Panc1 (cell line): ENCODE measurements at regions not wholly inside any gene's neighbourhood (a gene's known extent, or its start where the extent isn't known, plus 50 kb on each side); places are given as distances from the start of the nearest gene placed in this dataset.

Source experiments
- ATAC-seq: fragments of 200-7000 bp; cut with Tn5 transposase; 2 replicates; pipeline ENCODE4 v1.9.1; 2020; ENCODE audit warnings: mild to moderate bottlenecking, moderate library complexity
- BruUV-seq: library from RNA; stranded (reverse); fragments of 400-500 nt; replicated peaks from 2 replicates; lab custom pipeline; 2021; lab: Mats Ljungman, UMichigan
- CTCF ChIA-PET: fragments of 300-600 bp; sonication (Branson Sonifier 250); formaldehyde crosslinking; loops from one replicate; lab custom pipeline; 2022; ENCODE audit warnings: antibody characterized with exemption; lab: Charles Lee
- POLR2A ChIA-PET: fragments of 300-600 bp; sonication (Branson Sonifier 250); formaldehyde crosslinking; loops from one replicate; lab custom pipeline; 2022; ENCODE audit warnings: antibody characterized with exemption; lab: Charles Lee
- DNase-seq: peaks from one replicate; pipeline ENCODE4 v3.0.0-alpha.2; 2010; ENCODE audit warnings: low read depth, low spot score
- H3K27ac ChIP-seq: 2 replicates; pipeline ENCODE4 v1.5.1; 2011; ENCODE audit warnings: mild to moderate bottlenecking, low read length, inconsistent platforms
- H3K27me3 ChIP-seq: fragments of 200-500 bp; sonication (Bioruptor generic); 2 replicates; pipeline ENCODE4 v1.6.0; 2014; ENCODE audit warnings: low read length, inconsistent platforms; ENCODE audit not compliant: control insufficient read depth, insufficient read depth
- H3K36me3 ChIP-seq: fragments of 200-500 bp; sonication (Bioruptor generic); 2 replicates; pipeline ENCODE4 v1.5.1; 2014; ENCODE audit warnings: inconsistent platforms, mild to moderate bottlenecking, low read length, moderate library complexity; ENCODE audit not compliant: control insufficient read depth, insufficient read depth
- H3K4me1 ChIP-seq: 2 replicates; pipeline ENCODE4 v1.5.1; 2011; ENCODE audit warnings: inconsistent platforms, mild to moderate bottlenecking, low read length, moderate library complexity; ENCODE audit not compliant: control insufficient read depth, insufficient read depth
- H3K4me3 ChIP-seq, 2 experiments: 2 replicates each; pipeline ENCODE4 v1.5.1; 2011 to 2012; ENCODE audit warnings: low read depth in 2 of 2, low read length in 2 of 2, mild to moderate bottlenecking in 2 of 2, inconsistent platforms in 1 of 2, moderate library complexity in 1 of 2
- H3K9me3 ChIP-seq: fragments of 200-500 bp; sonication (Bioruptor generic); 2 replicates; pipeline ENCODE4 v1.5.1; 2014; ENCODE audit warnings: low read depth, mild to moderate bottlenecking, inconsistent platforms, low read length, moderate library complexity; ENCODE audit not compliant: control insufficient read depth, insufficient read depth
- CTCF ChIP-seq: fragments of 450-650 bp; IDR thresholded peaks from 2 replicates; pipeline ENCODE4 v1.5.1; 2017; ENCODE audit warnings: mild to moderate bottlenecking
- POLR2AphosphoS5 ChIP-seq: IDR thresholded peaks from 2 replicates; pipeline ENCODE4 v1.6.1; 2012; ENCODE audit warnings: mild to moderate bottlenecking, low read depth, low read length, moderate library complexity
- REST ChIP-seq, 2 experiments: IDR thresholded peaks; 2 replicates each; pipeline ENCODE4 v1.6.1; 2011 to 2012; ENCODE audit warnings: low read depth in 2 of 2, control low read depth in 1 of 2, low read length in 1 of 2, mild to moderate bottlenecking in 1 of 2, moderate library complexity in 1 of 2; ENCODE audit not compliant: insufficient read depth in 1 of 2
- SIN3A ChIP-seq: IDR thresholded peaks from 2 replicates; pipeline ENCODE4 v1.6.1; 2012; ENCODE audit warnings: low read depth, mild to moderate bottlenecking, low read length, moderate library complexity, borderline replicate concordance; ENCODE audit not compliant: insufficient read depth
- TCF7L2 ChIP-seq: IDR thresholded peaks from 2 replicates; pipeline ENCODE4 v1.6.1; 2011; ENCODE audit warnings: mild to moderate bottlenecking, low read depth, low read length, inconsistent platforms
- in situ Hi-C: cut with HindIII; loops from 2 replicates; pipeline ENCODE4 v1.10.0; 2016; ENCODE audit warnings: low sequenced_read_pairs, low pct_unique_long_range_greater_than_20kb
- intact Hi-C: fragments of 100-400 bp; cut with micrococcal nuclease; formaldehyde crosslinking; loops from one replicate; pipeline ENCODE4 v1.10.0; 2022; ENCODE audit not compliant: unreplicated experiment

GRCh38 chr3:118088696-118089095, 946.0 kb downstream of the IGSF11 start:
- Histone ChIP-seq H3K36me3 (no peaks in the 10 kb centered on the region), H3K4me1 (no peaks in the 10 kb centered on the region), H3K4me3 (no peak overlapping the region), H3K9me3 (0 out of 2 replicates have a peak, but pooled peaks cover 8% of the 10 kb centered on the region), H3K27ac (no peak overlapping the region), H3K27me3 (no peaks in the 10 kb centered on the region)
- CTCF ChIA-PET, result no interaction called here
- TF ChIP-seq TCF7L2, result no peak
- TF ChIP-seq POLR2AphosphoS5, result no peak
- TF ChIP-seq SIN3A, result no peak
- no peak for TF ChIP-seq REST (IDR thresholded peaks at IDR 0.05; ENCODE audit: insufficient read depth in 1 of 2, low read depth in 2 of 2, low read length in 1 of 2)
- no peak for TF ChIP-seq CTCF
- ATAC-seq, result no peak
- POLR2A ChIA-PET, result no interaction called here
- no TSS peak for BruUV-seq
- no peak for DNase-seq
- intact Hi-C loops, result no loop called here
- in situ Hi-C loops, result no loop called here

GRCh38 chr3:118089563-118089962, 945.1 kb downstream of the IGSF11 start:
- H3K27me3 ChIP-seq, result no peaks in the 10 kb centered on the region
- H3K9me3 ChIP-seq, result 0 out of 2 replicates have a peak, but pooled peaks cover 8% of the 10 kb centered on the region
- in situ Hi-C loops (no loop called here), intact Hi-C loops (no loop called here)
- ATAC-seq, result no peak
- H3K4me3 ChIP-seq, result no peak overlapping the region
- H3K27ac ChIP-seq, result no peak overlapping the region
- ChIA-PET CTCF (interaction anchor here (0.6 kb wide), 1 partner anchor 1264 kb away, joined by 3 read pairs; no protein-coding TSS in a partner anchor), POLR2A (no interaction called here)
- TF ChIP-seq CTCF, result no peak
- no peak for TF ChIP-seq REST (IDR thresholded peaks at IDR 0.05; ENCODE audit: insufficient read depth in 1 of 2, low read depth in 2 of 2, low read length in 1 of 2)
- no peak for TF ChIP-seq SIN3A
- TF ChIP-seq POLR2AphosphoS5, result no peak
- no peak for TF ChIP-seq TCF7L2
- no peak for DNase-seq
- no TSS peak for BruUV-seq
- H3K36me3 ChIP-seq, result no peaks in the 10 kb centered on the region
- no peaks in the 10 kb centered on the region for H3K4me1 ChIP-seq
